ENCODE measurements at regions not wholly inside any gene's neighbourhood (a gene's known extent, or its start where the extent isn't known, plus 50 kb on each side); places are given as distances from the start of the nearest gene placed in this dataset.

GRCh38 chr9:136611606-136612005, 51.1 kb upstream of the EGFL7 start:
- no peak overlapping the region for H3K4me3 Mint-ChIP-seq
- DNase-seq: no peak
- CTCF ChIA-PET: no interaction called here

GRCh38 chr9:136611119-136611518, 51.6 kb upstream of the EGFL7 start:
- H3K27ac Mint-ChIP-seq: no peak overlapping the region
- H3K27me3 Mint-ChIP-seq: no peaks in the 10 kb centered on the region
- POLR2A ChIA-PET: no interaction called here
- CTCF ChIA-PET: no interaction called here
- DNase-seq: no peak
- H3K36me3 Mint-ChIP-seq (ENCODE audit: low read depth): no peaks in the 10 kb centered on the region
- no peak overlapping the region for H3K4me3 Mint-ChIP-seq
- H3K4me1 Mint-ChIP-seq: no peaks in the 10 kb centered on the region
- no peaks in the 10 kb centered on the region for H3K9me3 Mint-ChIP-seq

More at GRCh38 chr9:136611606-136612005, 51.1 kb upstream of the EGFL7 start:
- H3K4me1 Mint-ChIP-seq: no peaks in the 10 kb centered on the region
- H3K27ac Mint-ChIP-seq: no peak overlapping the region
- H3K9me3 Mint-ChIP-seq: no peaks in the 10 kb centered on the region
- no peaks in the 10 kb centered on the region for H3K36me3 Mint-ChIP-seq (ENCODE audit: low read depth)
- H3K27me3 Mint-ChIP-seq: no peaks in the 10 kb centered on the region
- POLR2A ChIA-PET: no interaction called here

- no peak overlapping the region for H3K27ac Mint-ChIP-seq
- H3K4me3 Mint-ChIP-seq: no peak overlapping the region
- no peaks in the 10 kb centered on the region for H3K4me1 Mint-ChIP-seq
- no peak for DNase-seq
- ChIA-PET POLR2A (no interaction called here), CTCF (no interaction called here)
- H3K27me3 Mint-ChIP-seq: no peaks in the 10 kb centered on the region
- no peaks in the 10 kb centered on the region for H3K9me3 Mint-ChIP-seq
- H3K36me3 Mint-ChIP-seq (ENCODE audit: low read depth): no peaks in the 10 kb centered on the region
Observed at GRCh38 chr9:136610426-136610825, 52.3 kb upstream of the EGFL7 start.

GRCh38 chr9:136609838-136610311, 52.8 kb upstream of the EGFL7 start:
- ChIA-PET CTCF (no interaction called here), POLR2A (no interaction called here)
- Mint-ChIP-seq H3K36me3 (ENCODE audit: low read depth) (no peaks in the 10 kb centered on the region), H3K27ac (no peak overlapping the region), H3K9me3 (no peaks in the 10 kb centered on the region), H3K4me3 (no peak overlapping the region), H3K4me1 (no peaks in the 10 kb centered on the region), H3K27me3 (no peaks in the 10 kb centered on the region)
- no peak for DNase-seq

- Mint-ChIP-seq H3K36me3 (ENCODE audit: low read depth) (no peaks in the 10 kb centered on the region), H3K27me3 (no peaks in the 10 kb centered on the region), H3K27ac (no peak overlapping the region), H3K9me3 (no peaks in the 10 kb centered on the region), H3K4me1 (no peaks in the 10 kb centered on the region), H3K4me3 (no peak overlapping the region)
- DNase-seq: no peak
- POLR2A ChIA-PET: no interaction called here
- CTCF ChIA-PET: no interaction called here
Observed at GRCh38 chr9:136609160-136609475, 53.6 kb upstream of the EGFL7 start.

GRCh38 chr9:136608348-136609159, 54.2 kb upstream of the EGFL7 start:
- ChIA-PET POLR2A (no interaction called here), CTCF (no interaction called here)
- Mint-ChIP-seq H3K4me1 (no peaks in the 10 kb centered on the region), H3K27me3 (no peaks in the 10 kb centered on the region), H3K4me3 (no peak overlapping the region), H3K36me3 (ENCODE audit: low read depth) (no peaks in the 10 kb centered on the region), H3K9me3 (no peaks in the 10 kb centered on the region), H3K27ac (no peak overlapping the region)
- DNase-seq: no peak

- DNase-seq: no peak
- Mint-ChIP-seq H3K36me3 (ENCODE audit: low read depth) (no peaks in the 10 kb centered on the region), H3K27ac (no peak overlapping the region), H3K4me3 (no peak overlapping the region), H3K9me3 (no peaks in the 10 kb centered on the region), H3K27me3 (peaks cover 3% of the 10 kb centered on the region), H3K4me1 (no peaks in the 10 kb centered on the region)
- CTCF ChIA-PET: no interaction called here
- POLR2A ChIA-PET: no interaction called here
Observed at GRCh38 chr9:136607334-136607919, 55.3 kb upstream of the EGFL7 start.

GRCh38 chr9:136606687-136607333, 55.9 kb upstream of the EGFL7 start:
- Mint-ChIP-seq H3K4me1 (no peaks in the 10 kb centered on the region), H3K27ac (no peak overlapping the region), H3K9me3 (no peaks in the 10 kb centered on the region), H3K4me3 (no peak overlapping the region), H3K27me3 (peaks cover 6% of the 10 kb centered on the region), H3K36me3 (ENCODE audit: low read depth) (no peaks in the 10 kb centered on the region)
- ChIA-PET CTCF (no interaction called here), POLR2A (no interaction called here)
- no peak for DNase-seq

GRCh38 chr9:136605988-136606660, 56.6 kb upstream of the EGFL7 start:
- ChIA-PET CTCF (no interaction called here), POLR2A (no interaction called here)
- no peak overlapping the region for H3K4me3 Mint-ChIP-seq
- H3K9me3 Mint-ChIP-seq: no peaks in the 10 kb centered on the region
- H3K36me3 Mint-ChIP-seq (ENCODE audit: low read depth): no peaks in the 10 kb centered on the region
- H3K27me3 Mint-ChIP-seq: peaks cover 7% of the 10 kb centered on the region
- DNase-seq: no peak
- H3K4me1 Mint-ChIP-seq: no peaks in the 10 kb centered on the region
- no peak overlapping the region for H3K27ac Mint-ChIP-seq

GRCh38 chr9:136604823-136605525, 57.7 kb upstream of the EGFL7 start:
- H3K4me3 Mint-ChIP-seq: no peak overlapping the region
- no peaks in the 10 kb centered on the region for H3K36me3 Mint-ChIP-seq (ENCODE audit: low read depth)
- no peak for DNase-seq
- CTCF ChIA-PET: no interaction called here
- H3K9me3 Mint-ChIP-seq: no peaks in the 10 kb centered on the region
- H3K27ac Mint-ChIP-seq: no peak overlapping the region
- POLR2A ChIA-PET: no interaction called here
- H3K4me1 Mint-ChIP-seq: no peaks in the 10 kb centered on the region
- peaks cover 13% of the 10 kb centered on the region for H3K27me3 Mint-ChIP-seq

- ChIA-PET CTCF (no interaction called here), POLR2A (no interaction called here)
- Mint-ChIP-seq H3K9me3 (no peaks in the 10 kb centered on the region), H3K27ac (no peak overlapping the region), H3K4me3 (no peak overlapping the region), H3K27me3 (peaks cover 13% of the 10 kb centered on the region), H3K36me3 (ENCODE audit: low read depth) (no peaks in the 10 kb centered on the region), H3K4me1 (no peaks in the 10 kb centered on the region)
- DNase-seq: no peak
Observed at GRCh38 chr9:136603901-136604814, 58.3 kb upstream of the NOTCH1 start.

GRCh38 chr9:136603216-136603615, 57.4 kb upstream of the NOTCH1 start:
- POLR2A ChIA-PET: no interaction called here
- Mint-ChIP-seq H3K9me3 (no peaks in the 10 kb centered on the region), H3K27ac (no peak overlapping the region), H3K27me3 (peaks cover 13% of the 10 kb centered on the region), H3K4me1 (no peaks in the 10 kb centered on the region), H3K36me3 (ENCODE audit: low read depth) (no peaks in the 10 kb centered on the region), H3K4me3 (no peak overlapping the region)
- CTCF ChIA-PET: no interaction called here
- DNase-seq: no peak

All from activated CD4-positive, alpha-beta T cell treated with anti-CD3 and anti-CD28 coated beads, Interleukin-2, amount 10 ng/mL, durations not matched to agents 7 days and 5 days (primary cell).